ENCODE measurements at regions not wholly inside any gene's neighbourhood (a gene's known extent, or its start where the extent isn't known, plus 50 kb on each side); places are given as distances from the start of the nearest gene placed in this dataset.

- WGBS (ENCODE audit: insufficient coverage), result 94% methylated on average over 14 of the region's 18 CpGs
- Mint-ChIP-seq H3K9me3 (no peaks in the 10 kb centered on the region), H3K27ac (no peak overlapping the region), H3K36me3 (no peaks in the 10 kb centered on the region), H3K4me3 (no peak overlapping the region), H3K27me3 (ENCODE audit: low read depth in 3 of 3) (peaks cover 3 to 9% (median 7%) of the 10 kb centered on the region in 3 donors), H3K4me1 (no peaks in the 10 kb centered on the region)
- H3K27me3 ChIP-seq (ENCODE audit: control insufficient read depth in 2 of 2, insufficient read depth in 2 of 2, low read length in 2 of 2), result no peaks in the 10 kb centered on the region
- no peak overlapping the region for H3K4me3 ChIP-seq (replicated peaks in 1 of 3; ENCODE audit: low read depth in 2 of 3, low read length in 3 of 3)
- no peaks in the 10 kb centered on the region for H3K9me3 ChIP-seq (replicated peaks in 1 of 2; ENCODE audit: control insufficient read depth in 1 of 2, insufficient read depth in 1 of 2, low read length in 2 of 2)
- H3K4me2 ChIP-seq (replicated peaks; ENCODE audit: extremely low read depth, low read length, poor library complexity, severe bottlenecking), result no peak overlapping the region
- TF ChIP-seq, protein P1, sequence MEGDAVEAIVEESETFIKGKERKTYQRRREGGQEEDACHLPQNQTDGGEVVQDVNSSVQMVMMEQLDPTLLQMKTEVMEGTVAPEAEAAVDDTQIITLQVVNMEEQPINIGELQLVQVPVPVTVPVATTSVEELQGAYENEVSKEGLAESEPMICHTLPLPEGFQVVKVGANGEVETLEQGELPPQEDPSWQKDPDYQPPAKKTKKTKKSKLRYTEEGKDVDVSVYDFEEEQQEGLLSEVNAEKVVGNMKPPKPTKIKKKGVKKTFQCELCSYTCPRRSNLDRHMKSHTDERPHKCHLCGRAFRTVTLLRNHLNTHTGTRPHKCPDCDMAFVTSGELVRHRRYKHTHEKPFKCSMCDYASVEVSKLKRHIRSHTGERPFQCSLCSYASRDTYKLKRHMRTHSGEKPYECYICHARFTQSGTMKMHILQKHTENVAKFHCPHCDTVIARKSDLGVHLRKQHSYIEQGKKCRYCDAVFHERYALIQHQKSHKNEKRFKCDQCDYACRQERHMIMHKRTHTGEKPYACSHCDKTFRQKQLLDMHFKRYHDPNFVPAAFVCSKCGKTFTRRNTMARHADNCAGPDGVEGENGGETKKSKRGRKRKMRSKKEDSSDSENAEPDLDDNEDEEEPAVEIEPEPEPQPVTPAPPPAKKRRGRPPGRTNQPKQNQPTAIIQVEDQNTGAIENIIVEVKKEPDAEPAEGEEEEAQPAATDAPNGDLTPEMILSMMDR (IDR thresholded peaks at IDR 0.05), result no peak
- H3K4me1 ChIP-seq (ENCODE audit: control insufficient read depth in 1 of 2, insufficient read depth in 2 of 2, low read length in 2 of 2), result no peaks in the 10 kb centered on the region
- H3K9ac ChIP-seq (ENCODE audit: insufficient read depth, low read length, poor library complexity, severe bottlenecking), result no peak overlapping the region
- H4K20me1 ChIP-seq (ENCODE audit: insufficient read depth, low read length), result no peaks in the 10 kb centered on the region
- H2AFZ ChIP-seq (ENCODE audit: insufficient read depth, low read depth, low read length, poor library complexity, severe bottlenecking), result no peak overlapping the region
- no peak overlapping the region for H3K27ac ChIP-seq (ENCODE audit: low read depth in 1 of 2, low read length in 2 of 2)
- no peaks in the 10 kb centered on the region for H3K36me3 ChIP-seq (replicated peaks in 1 of 2; ENCODE audit: control insufficient read depth in 1 of 2, insufficient read depth in 2 of 2, low read length in 2 of 2)
- no peaks in the 10 kb centered on the region for H3K79me2 ChIP-seq (ENCODE audit: insufficient read depth, low read length)
- DNase-seq, result no peak
- intact Hi-C loops (cut with micrococcal nuclease), result no loop called here
Observed at GRCh38 chr10:131435760-131436457, 124.4 kb upstream of the TCERG1L start.

- H3K4me3 ChIP-seq (replicated peaks in 1 of 3; ENCODE audit: low read depth in 2 of 3, low read length in 3 of 3), result no peak overlapping the region
- no peaks in the 10 kb centered on the region for H3K4me1 ChIP-seq (ENCODE audit: control insufficient read depth in 1 of 2, insufficient read depth in 2 of 2, low read length in 2 of 2)
- DNase-seq, result no peak
- H3K4me1 Mint-ChIP-seq, result no peaks in the 10 kb centered on the region
- H4K20me1 ChIP-seq (ENCODE audit: insufficient read depth, low read length), result no peaks in the 10 kb centered on the region
- no peaks in the 10 kb centered on the region for H3K9me3 ChIP-seq (replicated peaks in 1 of 2; ENCODE audit: control insufficient read depth in 1 of 2, insufficient read depth in 1 of 2, low read length in 2 of 2)
- no peaks in the 10 kb centered on the region for H3K79me2 ChIP-seq (ENCODE audit: insufficient read depth, low read length)
- peaks cover 3 to 10% (median 9%) of the 10 kb centered on the region in 3 donors for H3K27me3 Mint-ChIP-seq (ENCODE audit: low read depth in 3 of 3)
- H3K36me3 ChIP-seq (replicated peaks in 1 of 2; ENCODE audit: control insufficient read depth in 1 of 2, insufficient read depth in 2 of 2, low read length in 2 of 2), result no peaks in the 10 kb centered on the region
- H3K27me3 ChIP-seq (ENCODE audit: control insufficient read depth in 2 of 2, insufficient read depth in 2 of 2, low read length in 2 of 2), result no peaks in the 10 kb centered on the region
- H3K27ac ChIP-seq (ENCODE audit: low read depth in 1 of 2, low read length in 2 of 2), result no peak overlapping the region
- no peak overlapping the region for H3K4me2 ChIP-seq (replicated peaks; ENCODE audit: extremely low read depth, low read length, poor library complexity, severe bottlenecking)
- 95% methylated on average over 2 of the region's 4 CpGs for WGBS (ENCODE audit: insufficient coverage)
- no peak overlapping the region for H3K9ac ChIP-seq (ENCODE audit: insufficient read depth, low read length, poor library complexity, severe bottlenecking)
- TF ChIP-seq, protein P1 (IDR thresholded peaks at IDR 0.05), result no peak
- H3K36me3 Mint-ChIP-seq, result no peaks in the 10 kb centered on the region
- H2AFZ ChIP-seq (ENCODE audit: insufficient read depth, low read depth, low read length, poor library complexity, severe bottlenecking), result no peak overlapping the region
- intact Hi-C loops (cut with micrococcal nuclease), result no loop called here
- no peak overlapping the region for H3K4me3 Mint-ChIP-seq
- H3K9me3 Mint-ChIP-seq, result no peaks in the 10 kb centered on the region
- H3K27ac Mint-ChIP-seq, result no peak overlapping the region
Observed at GRCh38 chr10:131436458-131436857, 124.9 kb upstream of the TCERG1L start.

Data from CD14-positive monocyte (primary cell).